HG03280 (cell line): ENCODE measurements at regions not wholly inside any gene's neighbourhood (a gene's known extent, or its start where the extent isn't known, plus 50 kb on each side); places are given as distances from the start of the nearest gene placed in this dataset.
"Not testable (repeated sequence)": the region's sequence is repeated elsewhere in the genome, so short reads cannot be mapped to it uniquely, and the experiment has no call there.

Source experiments
- ATAC-seq: cut with Tn5 transposase; IDR thresholded peaks from one replicate; pipeline ENCODE4 v1.9.1; 2021; ENCODE audit warnings: mild to moderate bottlenecking, moderate library complexity; ENCODE audit not compliant: unreplicated experiment

DNA sequence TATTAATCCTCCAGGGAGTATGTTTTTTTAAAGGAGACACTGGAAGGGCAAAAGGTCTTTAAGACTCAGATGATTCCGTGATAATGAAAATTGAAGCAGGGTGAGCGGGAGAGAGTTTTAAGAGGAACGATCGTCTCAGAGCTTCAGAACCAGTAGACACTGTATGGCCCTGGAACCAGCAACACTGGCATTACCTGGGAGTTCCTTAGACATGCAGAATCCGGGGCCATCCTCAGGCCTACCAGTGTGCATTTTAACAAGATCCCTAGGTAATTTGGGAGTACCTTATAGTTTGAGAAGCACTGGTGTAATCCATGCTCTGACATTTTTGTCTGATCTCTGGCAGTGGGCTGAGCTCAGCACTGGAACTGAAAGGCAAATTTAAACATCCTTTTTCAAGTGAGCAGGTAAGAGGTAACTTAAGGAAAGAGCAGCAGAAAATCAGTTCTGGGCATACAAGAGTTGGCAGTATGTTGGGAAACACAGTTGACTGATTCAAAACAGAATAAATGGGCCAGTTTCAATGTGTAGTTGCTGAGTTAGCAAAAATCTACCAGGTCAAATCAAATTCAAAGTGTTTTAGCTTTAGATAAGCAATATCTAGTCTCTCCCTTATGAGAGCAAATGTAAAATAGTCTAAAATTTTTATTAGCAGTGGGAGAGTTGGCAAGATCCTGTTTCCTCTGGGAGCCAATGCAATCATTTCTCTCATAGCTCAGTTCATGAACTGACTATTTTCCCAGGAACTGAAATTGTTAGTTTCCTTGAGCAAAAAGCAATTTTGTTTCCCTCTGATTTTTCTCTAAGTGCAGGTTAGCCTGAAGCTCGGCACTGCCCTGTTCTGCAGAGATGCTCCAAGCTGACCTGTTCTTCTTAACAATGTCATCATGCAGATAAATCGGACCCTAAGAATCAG, 97.2 kb upstream of the ELMO1 start:
- ATAC-seq: no peak

DNA sequence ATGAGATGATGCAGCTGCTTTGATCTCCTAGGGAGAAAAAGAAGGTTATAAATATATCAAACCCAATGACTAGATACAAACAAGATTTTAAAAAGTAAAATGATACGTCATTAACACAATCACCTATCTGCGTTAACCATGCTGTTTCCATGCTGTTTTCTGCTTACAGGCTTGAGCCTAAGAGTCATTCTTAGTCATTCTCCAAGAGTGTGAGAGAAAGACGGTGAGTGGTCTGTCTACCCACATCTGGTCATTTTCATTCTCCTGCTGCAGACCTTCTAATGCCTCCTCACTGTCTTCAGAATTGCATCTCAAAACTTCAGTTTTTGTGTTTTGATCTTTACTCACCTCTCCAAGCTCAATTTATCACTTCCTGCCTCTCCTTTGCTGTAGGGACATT, 98.0 kb upstream of the ELMO1 start:
- ATAC-seq: no peak

DNA sequence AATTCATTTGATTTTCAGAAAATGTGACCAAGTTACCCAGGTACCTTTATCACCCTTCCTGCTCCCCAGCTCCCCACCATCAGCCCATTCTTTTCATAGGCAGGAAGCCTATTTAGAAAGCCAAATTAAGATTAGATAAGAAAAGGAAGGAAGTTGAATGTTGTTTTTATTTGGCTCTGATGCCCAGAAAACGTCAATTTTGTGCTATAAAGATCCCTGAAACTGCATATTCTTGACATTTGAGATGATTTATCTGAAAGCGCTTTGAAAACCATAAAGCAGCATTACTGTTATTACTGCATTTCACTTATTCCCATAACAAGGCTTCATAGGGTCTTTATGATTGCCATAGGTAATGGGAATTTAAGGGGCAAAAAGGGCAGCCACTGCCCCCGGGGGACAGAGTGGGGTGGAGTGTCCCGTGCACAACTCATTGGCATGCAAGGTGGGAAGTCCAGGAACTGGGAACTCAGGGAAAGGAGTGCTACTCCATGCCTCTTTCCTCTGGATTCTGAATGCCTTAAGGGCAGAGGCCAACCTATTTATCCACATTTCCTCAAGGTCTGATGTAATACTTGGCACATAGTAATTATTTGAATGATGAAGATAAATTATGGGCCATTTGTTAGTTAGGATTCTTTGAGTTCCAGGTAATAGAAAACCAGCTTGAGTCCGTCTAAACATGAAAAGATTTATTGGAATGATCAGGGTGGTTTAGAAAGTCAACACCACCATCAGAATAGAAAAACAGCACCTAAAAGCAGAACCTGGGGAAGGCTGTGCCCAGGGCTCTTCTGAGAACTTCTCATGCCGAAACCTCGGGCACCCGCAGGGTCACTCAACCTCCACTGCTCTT, 100.6 kb upstream of the ELMO1 start:
- ATAC-seq: no peak

DNA sequence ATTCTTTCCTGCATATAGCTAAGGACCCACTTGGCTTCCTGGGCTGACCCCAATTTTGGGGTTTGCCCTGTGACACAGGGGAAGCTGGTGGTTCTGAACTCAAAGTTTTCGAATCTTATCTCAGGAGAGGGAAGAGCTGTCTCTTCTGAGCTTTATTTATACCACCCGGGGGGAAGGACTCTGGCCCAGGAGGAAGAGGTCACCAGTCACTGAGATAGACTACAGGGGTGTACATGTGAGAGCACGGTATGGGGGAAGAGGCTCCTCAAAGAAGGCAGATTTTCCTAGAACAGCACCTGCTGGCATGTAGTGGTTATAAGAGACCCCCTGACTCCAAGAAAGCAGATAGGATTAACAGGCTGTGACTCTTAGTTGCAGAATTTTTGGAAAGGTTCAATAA, 101.8 kb upstream of the ELMO1 start:
- no peak for ATAC-seq

DNA sequence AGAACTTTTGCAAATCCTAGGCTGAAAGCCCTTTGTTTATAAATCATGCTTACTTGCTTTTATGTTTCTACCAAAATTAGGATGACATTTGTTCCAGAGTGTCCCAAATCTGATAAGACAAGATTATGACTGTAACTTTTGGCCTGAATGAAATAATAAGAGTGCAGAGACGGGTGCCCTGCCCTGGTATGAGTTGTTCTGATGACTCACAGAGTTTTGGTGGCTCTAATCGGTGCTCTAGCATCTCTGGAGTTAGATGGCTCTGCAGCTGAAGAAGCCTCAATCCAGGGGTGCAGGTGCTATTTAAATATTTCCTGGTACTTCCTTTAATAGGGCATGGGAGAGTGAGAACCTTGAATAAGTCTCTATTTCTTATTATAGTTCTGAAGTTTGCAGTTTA, 102.2 kb upstream of the ELMO1 start:
- ATAC-seq: no peak

DNA sequence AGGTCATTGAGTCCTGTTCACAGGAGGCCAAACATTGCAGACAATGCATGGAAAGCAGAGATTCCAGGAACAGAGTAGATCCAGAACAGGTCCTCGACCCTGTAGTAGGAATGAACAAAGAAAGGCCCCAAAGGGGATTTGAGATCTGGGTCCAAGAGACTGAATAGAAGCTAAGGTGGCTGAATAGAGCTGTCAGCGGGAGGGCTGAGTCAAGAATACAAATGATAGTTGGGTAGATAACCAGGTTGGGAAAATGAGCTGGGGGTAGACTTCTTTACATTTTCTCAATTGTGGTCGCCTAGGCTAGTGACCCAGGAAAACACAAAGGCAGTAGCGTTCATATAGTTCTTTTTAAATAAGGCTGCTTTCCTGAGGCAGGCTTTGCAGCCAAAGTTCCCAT, 103.4 kb upstream of the ELMO1 start:
- ATAC-seq: no peak

DNA sequence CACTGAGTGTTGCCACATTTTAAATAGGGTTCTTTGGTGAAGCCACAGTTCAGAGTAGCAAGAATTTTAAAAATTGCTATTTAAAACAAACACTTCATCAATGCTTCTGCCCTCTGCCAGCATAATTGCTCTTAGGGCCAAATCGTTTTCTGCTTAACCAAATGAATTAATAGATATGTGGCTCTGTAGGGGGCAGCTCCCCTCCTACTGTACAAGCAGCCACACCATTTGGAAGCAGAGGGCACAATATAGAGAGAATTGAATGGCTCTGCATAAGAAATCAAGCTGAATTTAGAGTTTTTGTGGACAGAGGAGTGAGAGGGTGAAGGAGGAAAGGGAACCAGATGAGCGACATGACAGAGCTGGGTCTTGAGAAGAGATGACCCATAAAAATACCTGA, 103.8 kb upstream of the ELMO1 start:
- ATAC-seq: not testable (repeated sequence)

DNA sequence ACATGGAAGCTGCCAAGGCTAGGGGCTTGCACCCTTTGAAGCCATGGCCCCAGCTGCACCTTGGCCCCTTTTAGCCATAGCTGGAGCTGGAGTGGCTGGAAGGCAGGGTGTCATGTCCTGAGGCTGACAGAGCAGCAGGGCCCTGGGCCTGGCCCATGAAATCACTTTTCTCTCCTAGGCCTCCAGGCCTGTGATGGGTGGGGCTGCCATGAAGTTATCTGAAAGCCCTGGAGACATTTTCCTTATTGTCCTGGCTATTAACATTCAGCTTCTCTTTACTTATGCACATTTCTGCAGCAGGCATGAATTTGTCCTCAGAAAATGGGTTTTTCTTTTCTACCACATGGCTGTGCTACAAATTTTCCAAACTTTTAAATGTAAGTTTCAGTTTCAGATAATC, 106.9 kb upstream of the ELMO1 start:
- ATAC-seq: no peak

DNA sequence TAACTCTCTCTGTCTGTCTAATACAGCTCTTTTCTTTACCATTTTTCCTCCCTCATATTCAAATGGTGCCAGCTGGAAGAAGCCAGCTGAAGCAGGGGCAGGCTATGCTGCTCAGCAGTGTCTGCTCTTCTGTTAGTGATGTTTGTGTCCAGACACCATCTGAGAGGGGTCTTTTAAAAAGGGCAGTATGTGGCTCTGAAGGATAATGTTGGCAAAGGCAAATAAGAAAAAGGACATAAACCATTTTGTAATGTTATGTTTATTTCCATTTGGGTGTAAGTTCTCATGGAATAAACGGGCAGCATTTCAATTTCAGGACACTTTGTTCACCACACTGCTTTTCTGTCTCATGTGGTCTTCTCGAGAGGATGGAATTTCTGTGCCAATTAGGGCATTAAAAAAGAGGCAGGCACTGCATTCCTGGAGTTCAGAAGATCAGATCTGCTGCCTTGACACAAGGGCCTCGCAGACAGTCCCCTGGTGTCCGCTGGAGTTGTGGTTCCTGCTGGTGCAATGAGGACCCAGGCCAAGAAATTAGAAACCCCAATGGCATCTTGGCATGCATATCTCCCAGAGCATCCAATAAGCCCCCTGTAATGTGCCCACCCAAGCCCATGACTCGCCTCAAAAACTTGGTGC, 109.0 kb upstream of the ELMO1 start:
- no peak for ATAC-seq

DNA sequence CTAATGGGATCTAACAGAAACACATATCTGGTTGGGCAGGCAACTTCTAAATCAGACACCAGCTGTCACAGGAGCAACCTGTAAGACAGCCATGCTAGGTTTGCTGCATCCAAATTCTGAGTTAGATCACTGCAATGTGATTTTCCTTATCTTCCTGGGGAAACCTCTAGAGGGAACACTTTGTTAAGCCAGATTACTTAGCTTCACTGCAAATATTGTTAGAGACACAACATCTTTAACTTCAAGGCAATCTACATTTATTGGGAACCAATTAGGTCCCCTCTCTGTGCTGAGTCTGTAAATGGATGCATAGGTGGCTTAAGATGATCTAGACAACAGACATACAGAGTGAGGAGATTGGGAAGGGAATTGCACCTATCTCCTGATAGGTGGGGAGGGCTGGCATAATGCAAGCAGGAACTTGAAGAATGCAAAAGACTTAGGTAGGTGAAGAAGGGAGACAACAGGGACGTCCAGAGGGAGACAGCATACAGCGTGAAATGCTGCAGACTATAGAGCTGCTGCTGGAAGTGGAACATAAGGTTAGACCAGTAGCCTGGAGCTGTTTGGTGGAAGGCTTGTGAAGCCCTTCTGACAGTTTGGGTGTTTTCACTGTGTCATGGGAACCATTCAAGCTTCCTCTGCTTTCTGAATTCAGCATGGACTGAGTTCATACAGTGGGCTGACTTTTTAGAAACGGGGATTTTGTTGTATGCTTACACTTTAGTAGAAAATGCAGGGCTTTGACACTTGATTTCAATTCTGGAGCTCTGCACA, 109.8 kb upstream of the ELMO1 start:
- no peak for ATAC-seq

DNA sequence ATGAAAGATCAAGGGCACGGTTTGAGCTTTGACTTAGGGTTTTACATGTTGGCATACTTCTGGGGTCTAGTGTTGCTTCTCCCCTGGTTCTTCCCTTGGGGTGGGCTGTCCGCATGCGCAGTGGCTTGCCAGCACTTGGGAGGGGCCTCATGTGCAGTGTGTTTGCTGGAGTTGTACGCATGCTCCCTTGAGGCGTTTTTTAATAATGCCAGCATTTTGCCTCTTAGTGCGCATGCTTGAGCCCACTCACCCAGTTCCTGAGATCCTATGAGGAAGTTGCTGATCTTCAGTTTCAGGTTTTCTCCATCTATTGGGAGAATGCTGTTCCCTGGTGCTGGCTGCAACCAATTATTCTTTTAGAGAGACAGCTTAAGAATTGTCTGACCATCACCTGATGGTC, 113.4 kb upstream of the GPR141 start:
- no peak for ATAC-seq

DNA sequence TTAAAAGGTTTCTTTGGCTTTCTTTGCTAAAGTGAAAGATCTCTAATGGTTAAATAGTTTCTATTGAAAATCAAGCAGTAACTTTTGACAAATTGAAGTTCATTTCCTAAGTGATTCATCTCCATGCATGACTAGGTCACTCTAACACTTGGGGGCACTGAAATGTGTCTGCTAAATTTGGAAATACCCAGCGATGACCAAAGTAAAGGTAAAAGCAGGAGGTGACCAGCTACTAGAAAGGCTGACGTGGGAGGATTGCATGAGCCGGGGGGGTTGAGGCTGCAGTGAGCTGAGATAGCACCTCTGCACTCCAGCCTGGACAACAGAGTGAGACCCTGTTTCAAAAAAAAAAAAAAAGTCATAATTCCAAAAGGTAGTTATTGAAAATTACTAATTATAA, 111.8 kb upstream of the GPR141 start:
- ATAC-seq: no peak

DNA sequence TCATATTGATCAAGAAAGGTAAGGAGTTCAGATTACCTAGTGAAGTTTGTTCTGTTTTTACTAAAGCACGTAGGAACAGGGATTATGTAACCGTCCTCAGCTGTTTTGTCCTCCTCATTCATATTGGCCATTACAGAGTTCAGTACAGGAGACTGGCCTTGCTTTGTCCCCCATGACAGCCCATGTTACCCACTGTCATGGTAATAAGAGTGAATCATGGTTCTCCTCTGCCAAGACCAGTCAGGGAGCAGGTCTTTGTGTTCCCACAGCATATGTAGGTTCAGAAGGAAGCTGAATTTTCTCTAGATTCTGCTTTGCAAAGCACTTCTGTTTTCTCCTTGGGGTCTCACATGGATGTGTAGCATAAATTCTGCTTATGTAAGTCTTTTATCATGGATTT, 106.2 kb upstream of the GPR141 start:
- no peak for ATAC-seq

DNA sequence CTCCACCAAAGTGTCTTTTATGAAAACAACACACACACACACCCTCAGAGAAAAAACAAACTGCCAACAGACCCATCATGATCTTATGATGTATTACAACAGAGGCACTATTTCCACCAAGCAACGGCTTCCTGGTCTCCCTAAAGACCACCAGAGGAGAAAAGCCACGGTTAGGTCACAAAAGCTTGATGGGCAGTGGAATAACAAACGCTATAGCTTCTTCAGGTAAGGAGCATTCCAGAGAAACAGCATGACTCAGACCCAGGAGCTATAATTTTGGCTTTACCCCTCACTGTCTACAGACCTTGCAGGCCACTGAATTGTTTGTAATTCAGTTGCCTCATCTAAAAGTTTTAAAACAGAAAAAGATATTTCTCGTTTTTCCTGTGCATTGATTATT, 105.7 kb upstream of the GPR141 start:
- no peak for ATAC-seq

DNA sequence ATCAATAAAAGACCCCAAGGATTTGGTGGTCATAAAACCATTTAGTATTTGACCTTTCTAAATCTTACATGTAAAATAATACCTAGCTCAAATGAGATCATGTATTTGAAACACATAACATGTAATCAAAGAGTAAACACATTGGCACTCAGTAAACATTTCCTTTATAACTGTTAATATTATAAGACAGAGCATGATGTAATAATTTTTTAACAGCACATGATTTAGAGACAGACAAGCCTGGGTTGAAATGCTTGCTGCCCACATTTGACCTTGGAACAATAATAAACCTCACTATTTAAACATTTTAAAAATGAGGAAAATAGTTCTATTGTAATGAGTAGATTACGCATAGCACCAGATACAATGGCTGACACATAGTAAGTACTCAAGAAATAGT, 105.2 kb upstream of the GPR141 start:
- no peak for ATAC-seq

DNA sequence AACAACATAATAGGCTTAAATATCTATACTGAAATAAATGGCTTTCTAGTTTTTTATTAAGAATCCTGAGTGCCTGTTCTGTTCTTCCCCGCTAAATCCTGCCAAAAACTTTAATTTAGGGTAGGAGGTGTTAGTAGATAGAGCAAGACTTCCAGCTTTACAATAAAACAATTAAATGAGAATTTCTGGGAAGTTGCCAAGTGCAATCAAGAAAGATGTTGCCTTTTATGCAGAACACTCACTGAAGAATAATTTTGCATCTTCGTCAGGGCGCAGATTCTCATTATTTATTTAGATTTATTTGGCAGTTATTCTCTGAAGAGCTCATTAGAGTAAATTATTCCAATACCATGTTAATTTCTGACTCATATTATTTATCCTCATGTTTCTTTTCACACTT, 103.2 kb upstream of the GPR141 start:
- ATAC-seq: no peak

DNA sequence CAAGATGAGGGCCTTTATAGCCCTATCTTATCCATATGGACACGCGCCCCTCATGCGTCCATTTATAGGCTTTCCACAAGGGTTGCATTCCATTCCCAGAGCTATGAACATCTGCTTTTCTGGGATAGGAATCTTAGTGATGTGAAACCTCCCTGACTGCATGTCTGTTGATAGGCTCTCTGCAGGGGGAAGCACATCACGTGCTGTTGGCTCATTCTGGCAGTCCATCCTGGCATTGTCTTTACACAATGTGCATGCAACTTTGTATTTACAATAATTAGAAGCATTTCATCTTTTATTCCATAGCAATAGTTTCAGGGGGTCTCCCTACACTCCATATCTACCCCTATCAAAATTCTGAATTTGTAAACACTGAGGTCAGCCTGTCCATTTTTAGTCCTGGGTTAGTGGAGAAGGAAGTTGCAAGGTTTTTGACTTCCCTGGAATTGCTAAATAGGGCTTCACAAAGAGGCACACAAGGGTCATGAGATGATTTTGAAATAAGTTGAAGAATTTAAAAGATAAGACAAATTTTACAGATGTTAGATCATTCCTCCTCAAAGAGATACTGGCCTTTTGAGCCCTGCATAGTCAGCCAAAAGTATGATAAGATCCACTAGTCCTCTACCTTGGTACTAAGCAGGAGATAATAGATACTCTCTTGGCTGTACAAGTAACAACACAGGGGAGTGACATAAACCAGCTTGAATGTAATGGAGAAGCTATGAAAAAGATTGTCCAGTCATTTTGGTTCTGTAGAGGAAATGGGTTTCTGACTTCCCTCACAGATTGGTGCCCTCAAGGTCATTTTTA, 98.7 kb upstream of the GPR141 start:
- ATAC-seq: not testable (repeated sequence)

DNA sequence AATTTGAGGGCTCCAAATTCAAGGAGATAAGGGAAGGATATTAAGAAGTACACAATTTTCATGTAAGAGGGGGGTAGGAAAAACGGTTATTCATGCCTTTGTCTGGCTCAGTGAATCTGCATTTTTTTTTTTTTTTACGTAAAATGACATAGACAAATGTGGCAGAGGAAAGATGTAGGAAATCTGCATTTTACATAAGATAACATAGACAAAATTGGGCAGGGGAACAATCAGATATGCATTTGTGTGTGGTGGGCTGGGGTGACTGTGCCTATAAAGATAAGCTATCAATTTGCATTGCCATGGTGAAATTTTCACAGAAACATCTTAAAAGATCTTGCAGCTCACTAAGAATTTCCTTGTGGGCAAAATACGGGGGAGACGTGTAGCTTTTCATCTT, 92.7 kb upstream of the GPR141 start:
- ATAC-seq: no peak

DNA sequence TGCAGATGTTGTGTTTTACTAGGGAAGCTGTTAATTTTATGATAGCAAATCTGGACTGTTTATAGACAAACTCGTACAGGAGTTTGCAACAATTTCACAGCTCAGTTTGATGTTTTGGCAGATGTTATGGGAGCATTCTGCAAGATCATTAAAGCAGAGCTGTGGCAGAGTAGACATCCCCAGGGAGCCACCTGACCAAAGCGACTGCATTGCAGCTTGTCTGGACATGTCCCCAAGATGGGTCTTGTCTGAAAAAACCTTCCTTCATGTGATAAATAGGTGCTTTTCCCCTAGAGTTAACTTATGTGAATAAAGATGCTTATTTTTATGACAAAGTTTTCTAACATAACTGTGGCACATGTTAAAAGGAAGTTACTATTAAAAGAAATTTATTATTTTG, 91.2 kb upstream of the GPR141 start:
- ATAC-seq: no peak

DNA sequence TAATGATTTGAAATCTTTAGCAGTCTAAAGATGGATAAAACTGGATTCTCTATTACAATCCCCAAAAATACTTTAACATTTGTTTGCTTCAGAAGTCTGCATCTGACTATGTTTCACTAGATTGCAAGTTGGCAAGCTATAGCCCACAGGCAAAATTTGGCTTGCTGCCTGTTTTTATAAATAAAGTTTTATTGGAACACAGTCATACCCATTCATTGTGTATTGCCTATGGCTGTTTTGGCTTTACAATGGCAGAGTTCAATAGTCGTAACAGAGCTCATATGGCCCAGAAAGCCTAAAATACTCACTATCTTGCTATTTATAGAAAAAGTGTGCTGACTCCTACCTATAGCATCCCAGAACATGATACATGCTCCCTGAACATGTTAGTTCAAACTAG, 89.0 kb upstream of the GPR141 start:
- ATAC-seq: no peak
